H9 (cell line): ENCODE measurements at regions not wholly inside any gene's neighbourhood (a gene's known extent, or its start where the extent isn't known, plus 50 kb on each side); places are given as distances from the start of the nearest gene placed in this dataset.

Experiments
- DNase-seq: peaks from one replicate; pipeline ENCODE4 v3.0.0-alpha.2; 2017
- H2AFZ ChIP-seq: one replicate; pipeline ENCODE4 v1.6.1; 2013; ENCODE audit warnings: mild to moderate bottlenecking, low read length, control low read depth, moderate library complexity
- H2AK5ac ChIP-seq: 2 replicates; pipeline ENCODE4 v1.6.1; 2013; ENCODE audit warnings: low read length, control low read depth, mixed read lengths; ENCODE audit not compliant: insufficient read length
- H2BK120ac ChIP-seq: one replicate; pipeline ENCODE4 v1.6.1; 2013; ENCODE audit warnings: low read depth, mild to moderate bottlenecking, low read length, control low read depth, inconsistent platforms; ENCODE audit not compliant: poor library complexity, severe bottlenecking
- H2BK12ac ChIP-seq: 2 replicates; pipeline ENCODE4 v1.6.1; 2013; ENCODE audit warnings: low read length, control low read depth, mixed read lengths, low read depth; ENCODE audit not compliant: insufficient read length
- H2BK15ac ChIP-seq: 2 replicates; pipeline ENCODE4 v1.6.1; 2013; ENCODE audit warnings: low read depth, low read length, control low read depth
- H2BK20ac ChIP-seq: one replicate; pipeline ENCODE4 v1.6.1; 2013; ENCODE audit warnings: low read depth, mild to moderate bottlenecking, low read length, control low read depth, inconsistent platforms; ENCODE audit not compliant: poor library complexity, severe bottlenecking
- H2BK5ac ChIP-seq: 2 replicates; pipeline ENCODE4 v1.6.1; 2013; ENCODE audit warnings: low read length, control low read depth, mixed read lengths; ENCODE audit not compliant: insufficient read length
- H3K14ac ChIP-seq: 2 replicates; pipeline ENCODE4 v1.6.1; 2013; ENCODE audit warnings: low read length, control low read depth; ENCODE audit not compliant: insufficient read depth
- H3K18ac ChIP-seq: 2 replicates; pipeline ENCODE4 v1.6.1; 2013; ENCODE audit warnings: low read depth, mild to moderate bottlenecking, mixed read lengths, low read length, control low read depth; ENCODE audit not compliant: insufficient read length
- H3K23ac ChIP-seq: 2 replicates; pipeline ENCODE4 v1.6.1; 2013; ENCODE audit warnings: low read length, control low read depth, mixed read lengths, low read depth; ENCODE audit not compliant: insufficient read length
- H3K23me2 ChIP-seq: 2 replicates; pipeline ENCODE4 v1.6.1; 2013; ENCODE audit warnings: low read depth, mild to moderate bottlenecking, mixed read lengths, low read length, control low read depth; ENCODE audit not compliant: insufficient read length, poor library complexity, severe bottlenecking
- H3K27ac ChIP-seq: 2 replicates; pipeline ENCODE4 v1.5.1; 2013; ENCODE audit warnings: low read length, control low read depth, mixed read lengths, low read depth; ENCODE audit not compliant: insufficient read length
- H3K27me3 ChIP-seq: 2 replicates; pipeline ENCODE4 v1.6.1; 2013; ENCODE audit warnings: low read length, control low read depth, inconsistent platforms; ENCODE audit not compliant: insufficient read depth
- H3K4ac ChIP-seq: 2 replicates; pipeline ENCODE4 v1.6.1; 2013; ENCODE audit warnings: low read depth, mild to moderate bottlenecking, control low read depth, inconsistent platforms, low read length, moderate library complexity
- H3K4me1 ChIP-seq: 2 replicates; pipeline ENCODE4 v1.6.1; 2013; ENCODE audit warnings: low read length, control low read depth, inconsistent platforms; ENCODE audit not compliant: insufficient read depth
- H3K4me2 ChIP-seq: 2 replicates; pipeline ENCODE4 v1.6.1; 2013; ENCODE audit warnings: low read length, control low read depth, mixed read lengths; ENCODE audit not compliant: insufficient read length, insufficient read depth
- H3K56ac ChIP-seq: 2 replicates; pipeline ENCODE4 v1.6.1; 2013; ENCODE audit warnings: low read depth, mild to moderate bottlenecking, mixed read lengths, low read length, control low read depth; ENCODE audit not compliant: insufficient read length
- H3K79me1 ChIP-seq: 2 replicates; pipeline ENCODE4 v1.6.1; 2013; ENCODE audit warnings: low read depth, mild to moderate bottlenecking, moderate library complexity, low read length, control low read depth, inconsistent platforms; ENCODE audit not compliant: insufficient read depth, poor library complexity, severe bottlenecking
- H3K79me2 ChIP-seq: 2 replicates; pipeline ENCODE4 v1.6.1; 2013; ENCODE audit warnings: low read length, control low read depth, inconsistent platforms; ENCODE audit not compliant: insufficient read depth
- H3K9ac ChIP-seq: 2 replicates; pipeline ENCODE4 v1.6.1; 2013; ENCODE audit warnings: low read length, control low read depth, mixed read lengths; ENCODE audit not compliant: insufficient read length; ENCODE audit errors: extremely low read depth
- H3K9me3 ChIP-seq: one replicate; pipeline ENCODE4 v1.6.1; 2013; ENCODE audit warnings: low read depth, low read length, inconsistent platforms; ENCODE audit not compliant: control insufficient read depth
- H3T11ph ChIP-seq: one replicate; pipeline ENCODE4 v1.6.1; 2013; ENCODE audit warnings: mild to moderate bottlenecking, low read length, control low read depth, inconsistent platforms
- H4K20me1 ChIP-seq: one replicate; pipeline ENCODE4 v1.6.1; 2013; ENCODE audit not compliant: control insufficient read depth, insufficient read length, insufficient read depth
- H4K5ac ChIP-seq: 2 replicates; pipeline ENCODE4 v1.6.1; 2013; ENCODE audit warnings: low read depth, mild to moderate bottlenecking, mixed read lengths, low read length, control low read depth; ENCODE audit not compliant: insufficient read length
- H4K8ac ChIP-seq: replicated peaks from 2 replicates; pipeline ENCODE4 v1.6.1; 2013; ENCODE audit warnings: low read length, control low read depth, mixed read lengths, low read depth; ENCODE audit not compliant: insufficient read length
- H4K91ac ChIP-seq: 2 replicates; pipeline ENCODE4 v1.6.1; 2013; ENCODE audit warnings: low read depth, mild to moderate bottlenecking, moderate library complexity, mixed read lengths, low read length, control low read depth; ENCODE audit not compliant: insufficient read length
- H3K27ac Mint-ChIP-seq, 3 experiments: 2 replicates in 2 of 3; 3 replicates in 1 of 3; pipeline ENCODE4 v1.8.0; 2020 to 2021; ENCODE audit warnings: mixed read lengths in 3 of 3, mild to moderate bottlenecking in 1 of 3, moderate library complexity in 1 of 3
- H3K27me3 Mint-ChIP-seq: 2 replicates; pipeline ENCODE4 v1.8.0; 2021; ENCODE audit warnings: low read depth, mild to moderate bottlenecking, moderate library complexity, mixed read lengths
- H3K36me3 Mint-ChIP-seq, 3 experiments: 2 replicates in 2 of 3; 3 replicates in 1 of 3; pipeline ENCODE4 v1.8.0; 2020 to 2021; ENCODE audit warnings: low read depth in 3 of 3, mixed read lengths in 3 of 3; ENCODE audit not compliant: insufficient read depth in 1 of 3
- H3K4me1 Mint-ChIP-seq, 2 experiments: 2 replicates each; pipeline ENCODE4 v1.8.0; 2020; ENCODE audit warnings: mixed read lengths in 2 of 2
- H3K4me3 Mint-ChIP-seq, 2 experiments: 2 replicates in 1 of 2; 3 replicates in 1 of 2; pipeline ENCODE4 v1.8.0; 2020 to 2021; ENCODE audit warnings: mild to moderate bottlenecking in 2 of 2, mixed read lengths in 2 of 2, moderate library complexity in 1 of 2
- H3K9me3 Mint-ChIP-seq, 2 experiments: 2 replicates in 1 of 2; 3 replicates in 1 of 2; pipeline ENCODE4 v1.8.0; 2020; ENCODE audit warnings: mild to moderate bottlenecking in 2 of 2, mixed read lengths in 2 of 2, moderate library complexity in 1 of 2
- WGBS: extraction: QIAGEN DNeasy Blood & Tissue Kit; methylation state at CpG from one replicate; pipeline ENCODE4 v1.1.7; 2013; ENCODE audit warnings: missing lambda C conversion rate, low lambda C conversion rate, mixed read lengths; ENCODE audit not compliant: insufficient read length; ENCODE audit errors: extremely low coverage; 5-methylcytosine and 5-hydroxymethylcytosine counted together
- TF ChIP-seq, protein P1 (sequence below): fragments of 200-600 bp; sonication (generic); conservative IDR thresholded peaks from 3 replicates; pipeline ENCODE4 v1.8.0; 2021; ENCODE audit warnings: antibody characterized with exemption, mild to moderate bottlenecking

DNA sequence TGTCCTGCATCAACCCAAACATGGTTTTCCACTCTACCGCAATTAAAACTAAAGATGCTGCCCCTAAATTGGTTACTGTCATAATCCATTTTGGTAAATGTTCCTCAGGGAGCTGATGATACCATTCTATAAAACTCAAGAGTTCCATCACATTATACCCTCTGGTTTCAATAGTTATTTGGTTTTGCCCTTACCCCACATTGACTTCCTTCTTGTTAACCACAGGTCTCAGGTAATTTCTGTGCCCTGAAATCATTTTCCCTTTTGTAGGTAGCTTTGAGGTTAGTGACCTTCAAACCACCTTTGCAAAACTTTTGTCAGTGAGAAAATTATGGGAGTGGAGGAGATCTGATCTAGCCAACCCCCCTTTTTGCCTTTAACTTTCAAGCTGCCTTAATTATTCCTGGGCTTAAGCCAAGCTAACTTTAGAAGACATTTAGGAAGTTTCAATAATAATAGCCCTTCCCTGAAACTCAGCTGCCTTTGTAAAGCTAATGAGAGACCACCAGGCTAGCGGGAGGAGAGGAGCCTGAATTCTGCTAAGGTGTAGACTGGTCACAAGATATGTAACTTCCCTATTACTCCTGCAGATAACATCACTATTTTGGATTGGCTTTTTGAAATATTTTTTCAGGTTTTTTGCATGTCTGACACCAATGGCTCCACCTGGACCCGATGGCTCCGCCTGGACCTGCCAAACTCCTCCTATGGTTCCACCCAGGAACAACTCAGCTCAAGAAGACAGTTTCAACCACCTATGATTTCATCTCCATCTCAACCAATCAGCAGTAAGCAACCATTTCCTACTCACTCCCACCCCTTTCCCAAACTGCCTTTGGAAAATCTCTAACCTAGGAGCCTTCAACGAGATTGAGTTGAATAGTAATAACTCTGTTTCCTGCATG, 224.9 kb downstream of the HS3ST3B1 start:
- H3K27ac ChIP-seq = peak overlapping the region; percentile 87
- peaks cover 8 to 9% (median 9%) of the 10 kb centered on the region in 3 experiments for H3K36me3 Mint-ChIP-seq
- H4K5ac ChIP-seq = no peak overlapping the region
- H3K4me1 Mint-ChIP-seq = peaks cover 46 to 55% of the 10 kb centered on the region in 2 experiments
- peaks cover 2% of the 10 kb centered on the region; the same call in 1 of the 2 replicates for H3K27me3 Mint-ChIP-seq
- no peak overlapping the region for H3K4ac ChIP-seq
- no peak overlapping the region for H3K56ac ChIP-seq
- H3T11ph ChIP-seq = no peak overlapping the region
- H2AFZ ChIP-seq = no peak overlapping the region
- H4K8ac ChIP-seq = no peak overlapping the region
- no peak overlapping the region for H3K14ac ChIP-seq
- TF ChIP-seq, protein P1, sequence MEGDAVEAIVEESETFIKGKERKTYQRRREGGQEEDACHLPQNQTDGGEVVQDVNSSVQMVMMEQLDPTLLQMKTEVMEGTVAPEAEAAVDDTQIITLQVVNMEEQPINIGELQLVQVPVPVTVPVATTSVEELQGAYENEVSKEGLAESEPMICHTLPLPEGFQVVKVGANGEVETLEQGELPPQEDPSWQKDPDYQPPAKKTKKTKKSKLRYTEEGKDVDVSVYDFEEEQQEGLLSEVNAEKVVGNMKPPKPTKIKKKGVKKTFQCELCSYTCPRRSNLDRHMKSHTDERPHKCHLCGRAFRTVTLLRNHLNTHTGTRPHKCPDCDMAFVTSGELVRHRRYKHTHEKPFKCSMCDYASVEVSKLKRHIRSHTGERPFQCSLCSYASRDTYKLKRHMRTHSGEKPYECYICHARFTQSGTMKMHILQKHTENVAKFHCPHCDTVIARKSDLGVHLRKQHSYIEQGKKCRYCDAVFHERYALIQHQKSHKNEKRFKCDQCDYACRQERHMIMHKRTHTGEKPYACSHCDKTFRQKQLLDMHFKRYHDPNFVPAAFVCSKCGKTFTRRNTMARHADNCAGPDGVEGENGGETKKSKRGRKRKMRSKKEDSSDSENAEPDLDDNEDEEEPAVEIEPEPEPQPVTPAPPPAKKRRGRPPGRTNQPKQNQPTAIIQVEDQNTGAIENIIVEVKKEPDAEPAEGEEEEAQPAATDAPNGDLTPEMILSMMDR = no peak
- no peak overlapping the region for H2BK20ac ChIP-seq
- H4K20me1 ChIP-seq = no peaks in the 10 kb centered on the region
- peak overlapping the region; percentile 1 for H2BK12ac ChIP-seq
- H2BK15ac ChIP-seq = no peak overlapping the region
- H2AK5ac ChIP-seq = peak overlapping the region; percentile 2
- H3K27me3 ChIP-seq = no peaks in the 10 kb centered on the region
- H2BK5ac ChIP-seq = no peak overlapping the region
- peaks cover 6% of the 10 kb centered on the region for H3K4me1 ChIP-seq
- peak overlapping the region; percentile 43 for H3K4me2 ChIP-seq
- H3K23ac ChIP-seq = no peak overlapping the region
- H3K23me2 ChIP-seq = no peaks in the 10 kb centered on the region
- no CpG with 5 or more reads among the region's 5 CpGs for WGBS
- no peaks in the 10 kb centered on the region for H3K79me1 ChIP-seq
- H3K27ac Mint-ChIP-seq = peak overlapping the region; percentile 80 to 99 (median 98)
- no peak overlapping the region for H3K9ac ChIP-seq
- H3K4me3 Mint-ChIP-seq = peak overlapping the region; percentile 39 to 63; a peak in 3 of 5 replicates
- H3K18ac ChIP-seq = peak overlapping the region; percentile 27
- no peaks in the 10 kb centered on the region for H3K79me2 ChIP-seq
- peaks cover 8 to 9% of the 10 kb centered on the region in 2 experiments for H3K9me3 Mint-ChIP-seq
- DNase-seq = peak; percentile 82
- no peak overlapping the region for H4K91ac ChIP-seq
- no peak overlapping the region for H2BK120ac ChIP-seq
- H3K9me3 ChIP-seq = no peaks in the 10 kb centered on the region
